ENCODE measurements at regions not wholly inside any gene's neighbourhood (a gene's known extent, or its start where the extent isn't known, plus 50 kb on each side); places are given as distances from the start of the nearest gene placed in this dataset.
"Not testable (repeated sequence)": the region's sequence is repeated elsewhere in the genome, so short reads cannot be mapped to it uniquely, and the experiment has no call there.

- H3K36me3 ChIP-seq (ENCODE audit: insufficient read depth, insufficient read length, low read length) = no peaks in the 10 kb centered on the region
- no peaks in the 10 kb centered on the region for H3K9me3 ChIP-seq (ENCODE audit: insufficient read depth, low read length)
- no peak for DNase-seq (ENCODE audit: low read depth, low spot score)
- TF ChIP-seq SUZ12 (IDR thresholded peaks at IDR 0.05; ENCODE audit: extremely low read depth, insufficient read depth, insufficient read length) (no peak), YY1 (IDR thresholded peaks at IDR 0.05; ENCODE audit: insufficient read depth, insufficient read length) (no peak), ZNF274 (IDR thresholded peaks at IDR 0.05; ENCODE audit: low read depth, low read length) (no peak)
- no peaks in the 10 kb centered on the region for H3K4me1 ChIP-seq (ENCODE audit: insufficient read depth, insufficient read length)
- H3K4me3 ChIP-seq (ENCODE audit: insufficient read length, low read depth) = no peak overlapping the region
- H3K27me3 ChIP-seq (ENCODE audit: insufficient read depth, insufficient read length) = no peaks in the 10 kb centered on the region
- no peak overlapping the region for H3K9ac ChIP-seq (ENCODE audit: insufficient read length, low read depth)
Measured at GRCh38 chr1:192512426-192513162, 63.0 kb upstream of the RGS1 start.

DNA sequence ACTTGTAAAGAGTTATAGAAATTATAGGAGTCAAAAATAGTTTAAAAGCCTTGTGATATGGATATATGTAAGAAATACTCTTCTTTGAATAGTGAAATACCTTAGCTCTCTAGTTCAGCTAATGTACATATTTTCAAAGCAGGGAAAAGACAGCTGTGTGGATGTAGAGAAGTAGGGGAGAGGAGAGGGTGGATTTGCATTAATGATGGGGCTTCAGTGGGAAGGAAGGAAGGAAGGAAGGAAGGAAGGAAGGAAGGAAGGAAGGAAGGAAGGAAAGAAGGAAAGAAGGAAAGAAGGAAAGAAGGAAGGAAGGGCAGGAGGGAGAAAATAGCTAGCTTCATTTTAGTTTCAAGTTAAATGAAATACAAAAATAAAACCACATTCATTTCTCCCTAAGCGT, 62.4 kb upstream of the RGS1 start:
- no peak for DNase-seq (ENCODE audit: low read depth, low spot score)
- no peaks in the 10 kb centered on the region for H3K27me3 ChIP-seq (ENCODE audit: insufficient read depth, insufficient read length)
- H3K4me3 ChIP-seq (ENCODE audit: insufficient read length, low read depth) = no peak overlapping the region
- H3K9ac ChIP-seq (ENCODE audit: insufficient read length, low read depth) = no peak overlapping the region
- H3K4me1 ChIP-seq (ENCODE audit: insufficient read depth, insufficient read length) = no peaks in the 10 kb centered on the region
- H3K36me3 ChIP-seq (ENCODE audit: insufficient read depth, insufficient read length, low read length) = no peaks in the 10 kb centered on the region
- no peaks in the 10 kb centered on the region for H3K9me3 ChIP-seq (ENCODE audit: insufficient read depth, low read length)
- TF ChIP-seq SUZ12 (IDR thresholded peaks at IDR 0.05; ENCODE audit: extremely low read depth, insufficient read depth, insufficient read length) = no peak
- TF ChIP-seq ZNF274 (IDR thresholded peaks at IDR 0.05; ENCODE audit: low read depth, low read length) = no peak
- no peak for TF ChIP-seq YY1 (IDR thresholded peaks at IDR 0.05; ENCODE audit: insufficient read depth, insufficient read length)

DNA sequence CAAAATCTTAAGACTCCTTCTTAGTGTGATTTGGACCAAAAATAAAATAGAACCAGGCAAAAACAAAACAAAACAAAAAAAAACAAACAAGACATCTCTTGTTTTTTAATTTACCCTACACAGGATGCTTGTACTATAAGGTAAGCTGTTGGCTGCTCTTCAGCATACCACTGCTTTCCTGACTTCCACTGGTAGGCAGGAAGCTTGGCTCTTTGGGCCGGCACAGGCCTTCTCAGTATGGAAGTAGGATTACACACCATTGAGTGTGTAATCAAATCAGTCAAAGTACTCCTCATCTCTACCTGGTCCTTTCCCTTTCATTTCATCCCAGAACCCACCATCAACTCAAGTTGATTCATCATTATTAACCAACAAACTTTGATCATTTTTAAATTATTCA, 61.9 kb upstream of the RGS1 start:
- Histone ChIP-seq H3K9me3 (ENCODE audit: insufficient read depth, low read length) (no peaks in the 10 kb centered on the region), H3K27me3 (ENCODE audit: insufficient read depth, insufficient read length) (no peaks in the 10 kb centered on the region), H3K36me3 (ENCODE audit: insufficient read depth, insufficient read length, low read length) (no peaks in the 10 kb centered on the region), H3K4me3 (ENCODE audit: insufficient read length, low read depth) (no peak overlapping the region), H3K4me1 (ENCODE audit: insufficient read depth, insufficient read length) (no peaks in the 10 kb centered on the region), H3K9ac (ENCODE audit: insufficient read length, low read depth) (no peak overlapping the region)
- TF ChIP-seq ZNF274 (IDR thresholded peaks at IDR 0.05; ENCODE audit: low read depth, low read length) = no peak
- TF ChIP-seq YY1 (IDR thresholded peaks at IDR 0.05; ENCODE audit: insufficient read depth, insufficient read length) = no peak
- no peak for TF ChIP-seq SUZ12 (IDR thresholded peaks at IDR 0.05; ENCODE audit: extremely low read depth, insufficient read depth, insufficient read length)
- no peak for DNase-seq (ENCODE audit: low read depth, low spot score)

DNA sequence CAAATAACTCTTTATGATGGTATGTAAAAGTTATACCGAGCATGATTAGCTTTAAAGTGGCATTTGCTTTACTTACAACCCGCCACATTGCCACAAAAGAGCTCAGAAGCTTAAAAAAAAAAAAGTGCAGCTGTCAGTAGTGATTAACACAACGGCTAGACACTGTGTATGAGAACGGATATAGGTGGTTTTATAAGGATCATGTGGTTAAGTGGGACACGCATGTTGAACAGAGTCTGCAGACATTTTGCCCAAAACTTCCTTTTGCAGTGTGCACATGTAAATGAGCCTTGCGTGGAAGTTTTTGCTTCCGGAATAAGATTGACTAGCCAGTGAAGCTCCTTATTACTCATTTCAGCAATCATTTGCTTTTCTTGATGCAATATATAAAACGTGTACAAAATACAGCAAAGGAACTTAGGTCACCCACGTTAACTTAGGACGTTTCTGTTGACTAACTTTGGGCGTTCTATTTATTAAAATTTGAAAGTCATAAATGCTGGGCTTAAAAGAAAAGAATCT, 58.7 kb upstream of the RGS1 start:
- DNase-seq (ENCODE audit: low read depth, low spot score) = no peak
- H3K4me1 ChIP-seq (ENCODE audit: insufficient read depth, insufficient read length) = no peaks in the 10 kb centered on the region
- no peaks in the 10 kb centered on the region for H3K9me3 ChIP-seq (ENCODE audit: insufficient read depth, low read length)
- no peak overlapping the region for H3K4me3 ChIP-seq (ENCODE audit: insufficient read length, low read depth)
- no peak overlapping the region for H3K9ac ChIP-seq (ENCODE audit: insufficient read length, low read depth)
- H3K27me3 ChIP-seq (ENCODE audit: insufficient read depth, insufficient read length) = no peaks in the 10 kb centered on the region
- TF ChIP-seq ZNF274 (IDR thresholded peaks at IDR 0.05; ENCODE audit: low read depth, low read length) (no peak), SUZ12 (IDR thresholded peaks at IDR 0.05; ENCODE audit: extremely low read depth, insufficient read depth, insufficient read length) (no peak), YY1 (IDR thresholded peaks at IDR 0.05; ENCODE audit: insufficient read depth, insufficient read length) (no peak)
- H3K36me3 ChIP-seq (ENCODE audit: insufficient read depth, insufficient read length, low read length) = no peaks in the 10 kb centered on the region

GRCh38 chr1:192517716-192518355, 57.7 kb upstream of the RGS1 start:
- H3K4me1 ChIP-seq (ENCODE audit: insufficient read depth, insufficient read length); H3K4me3 ChIP-seq (ENCODE audit: insufficient read length, low read depth); H3K27me3 ChIP-seq (ENCODE audit: insufficient read depth, insufficient read length); H3K36me3 ChIP-seq (ENCODE audit: insufficient read depth, insufficient read length, low read length); H3K9ac ChIP-seq (ENCODE audit: insufficient read length, low read depth); DNase-seq (ENCODE audit: low read depth, low spot score); H3K9me3 ChIP-seq (ENCODE audit: insufficient read depth, low read length): not testable (repeated sequence)

- Histone ChIP-seq H3K9ac (ENCODE audit: insufficient read length, low read depth) (no peak overlapping the region), H3K27me3 (ENCODE audit: insufficient read depth, insufficient read length) (no peaks in the 10 kb centered on the region), H3K9me3 (ENCODE audit: insufficient read depth, low read length) (no peaks in the 10 kb centered on the region), H3K36me3 (ENCODE audit: insufficient read depth, insufficient read length, low read length) (no peaks in the 10 kb centered on the region), H3K4me3 (ENCODE audit: insufficient read length, low read depth) (no peak overlapping the region), H3K4me1 (ENCODE audit: insufficient read depth, insufficient read length) (no peaks in the 10 kb centered on the region)
- TF ChIP-seq YY1 (IDR thresholded peaks at IDR 0.05; ENCODE audit: insufficient read depth, insufficient read length) (no peak), ZNF274 (IDR thresholded peaks at IDR 0.05; ENCODE audit: low read depth, low read length) (no peak), SUZ12 (IDR thresholded peaks at IDR 0.05; ENCODE audit: extremely low read depth, insufficient read depth, insufficient read length) (no peak)
- no peak for DNase-seq (ENCODE audit: low read depth, low spot score)
Measured at GRCh38 chr1:192518700-192519099, 56.9 kb upstream of the RGS1 start.

DNA sequence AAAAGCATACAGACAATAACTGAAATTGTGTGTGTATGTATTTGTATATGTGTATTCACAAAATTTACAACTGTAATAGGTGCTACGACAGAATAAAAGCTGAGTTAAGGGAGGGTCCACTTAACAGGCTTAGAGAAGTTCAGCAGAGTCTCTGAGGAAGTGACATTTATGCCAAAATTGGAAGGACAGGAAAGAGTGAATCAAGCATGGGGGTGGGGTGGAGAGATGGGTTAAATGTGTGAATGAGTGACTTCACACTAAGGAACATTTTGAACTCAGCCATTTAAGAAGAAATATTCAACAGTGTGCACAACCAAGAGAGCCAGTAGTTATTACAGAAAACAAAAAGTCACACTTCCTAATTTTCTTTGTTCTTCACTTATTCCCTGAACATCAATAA, 53.8 kb upstream of the RGS1 start:
- no peak overlapping the region for H3K4me3 ChIP-seq (ENCODE audit: insufficient read length, low read depth)
- no peak overlapping the region for H3K9ac ChIP-seq (ENCODE audit: insufficient read length, low read depth)
- no peaks in the 10 kb centered on the region for H3K27me3 ChIP-seq (ENCODE audit: insufficient read depth, insufficient read length)
- H3K4me1 ChIP-seq (ENCODE audit: insufficient read depth, insufficient read length) = no peaks in the 10 kb centered on the region
- H3K36me3 ChIP-seq (ENCODE audit: insufficient read depth, insufficient read length, low read length) = no peaks in the 10 kb centered on the region
- H3K9me3 ChIP-seq (ENCODE audit: insufficient read depth, low read length) = no peaks in the 10 kb centered on the region
- TF ChIP-seq ZNF274 (IDR thresholded peaks at IDR 0.05; ENCODE audit: low read depth, low read length) (no peak), SUZ12 (IDR thresholded peaks at IDR 0.05; ENCODE audit: extremely low read depth, insufficient read depth, insufficient read length) (no peak), YY1 (IDR thresholded peaks at IDR 0.05; ENCODE audit: insufficient read depth, insufficient read length) (no peak)
- no peak for DNase-seq (ENCODE audit: low read depth, low spot score)

Measured in NT2/D1 (cell line).